HepG2 (cell line): ENCODE measurements at regions not wholly inside any gene's neighbourhood (a gene's known extent, or its start where the extent isn't known, plus 50 kb on each side); places are given as distances from the start of the nearest gene placed in this dataset.

ENCODE experiments used
- ASH2L ChIP-seq: fragments of 300-600, 200-600 bp; sonication (generic); IDR thresholded peaks from 2 replicates; pipeline ENCODE4 v1.7.0; 2017; ENCODE audit warnings: low read depth, mild to moderate bottlenecking, moderate library complexity, mixed read lengths, low read length; ENCODE audit not compliant: insufficient read length
- ZNF207 ChIP-seq: fragments of 450-650 bp; IDR thresholded peaks from 2 replicates; pipeline ENCODE4 v1.6.1; 2016; ENCODE audit warnings: antibody characterized with exemption, borderline replicate concordance
- ZNF577 ChIP-seq: sonication (generic); formaldehyde crosslinking; IDR thresholded peaks from 2 replicates; pipeline ENCODE4 v1.4.0; 2020; ENCODE audit warnings: mild to moderate bottlenecking, low read depth, missing genetic modification reagents, borderline replicate concordance
- TF ChIP-seq, protein P1 (sequence below): sonication (generic); formaldehyde crosslinking; IDR thresholded peaks from 2 replicates; pipeline ENCODE4; 2020; ENCODE audit warnings: missing genetic modification reagents, mild to moderate bottlenecking, borderline replicate concordance
- TF ChIP-seq, protein P2 (sequence below): sonication (generic); formaldehyde crosslinking; IDR thresholded peaks from 2 replicates; pipeline ENCODE4 v1.5.1; 2020; ENCODE audit warnings: mild to moderate bottlenecking, missing genetic modification reagents
- TF ChIP-seq, protein P3 (sequence below): sonication (generic); formaldehyde crosslinking; IDR thresholded peaks from 2 replicates; pipeline ENCODE4 v1.8.0; 2022; ENCODE audit warnings: missing genetic modification reagents, mild to moderate bottlenecking, inconsistent platforms, borderline replicate concordance

- no peak for TF ChIP-seq ZNF207
- TF ChIP-seq, protein P1, sequence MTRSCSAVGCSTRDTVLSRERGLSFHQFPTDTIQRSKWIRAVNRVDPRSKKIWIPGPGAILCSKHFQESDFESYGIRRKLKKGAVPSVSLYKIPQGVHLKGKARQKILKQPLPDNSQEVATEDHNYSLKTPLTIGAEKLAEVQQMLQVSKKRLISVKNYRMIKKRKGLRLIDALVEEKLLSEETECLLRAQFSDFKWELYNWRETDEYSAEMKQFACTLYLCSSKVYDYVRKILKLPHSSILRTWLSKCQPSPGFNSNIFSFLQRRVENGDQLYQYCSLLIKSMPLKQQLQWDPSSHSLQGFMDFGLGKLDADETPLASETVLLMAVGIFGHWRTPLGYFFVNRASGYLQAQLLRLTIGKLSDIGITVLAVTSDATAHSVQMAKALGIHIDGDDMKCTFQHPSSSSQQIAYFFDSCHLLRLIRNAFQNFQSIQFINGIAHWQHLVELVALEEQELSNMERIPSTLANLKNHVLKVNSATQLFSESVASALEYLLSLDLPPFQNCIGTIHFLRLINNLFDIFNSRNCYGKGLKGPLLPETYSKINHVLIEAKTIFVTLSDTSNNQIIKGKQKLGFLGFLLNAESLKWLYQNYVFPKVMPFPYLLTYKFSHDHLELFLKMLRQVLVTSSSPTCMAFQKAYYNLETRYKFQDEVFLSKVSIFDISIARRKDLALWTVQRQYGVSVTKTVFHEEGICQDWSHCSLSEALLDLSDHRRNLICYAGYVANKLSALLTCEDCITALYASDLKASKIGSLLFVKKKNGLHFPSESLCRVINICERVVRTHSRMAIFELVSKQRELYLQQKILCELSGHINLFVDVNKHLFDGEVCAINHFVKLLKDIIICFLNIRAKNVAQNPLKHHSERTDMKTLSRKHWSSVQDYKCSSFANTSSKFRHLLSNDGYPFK (CRISPR knock-in tag) = no peak
- TF ChIP-seq, protein P2, sequence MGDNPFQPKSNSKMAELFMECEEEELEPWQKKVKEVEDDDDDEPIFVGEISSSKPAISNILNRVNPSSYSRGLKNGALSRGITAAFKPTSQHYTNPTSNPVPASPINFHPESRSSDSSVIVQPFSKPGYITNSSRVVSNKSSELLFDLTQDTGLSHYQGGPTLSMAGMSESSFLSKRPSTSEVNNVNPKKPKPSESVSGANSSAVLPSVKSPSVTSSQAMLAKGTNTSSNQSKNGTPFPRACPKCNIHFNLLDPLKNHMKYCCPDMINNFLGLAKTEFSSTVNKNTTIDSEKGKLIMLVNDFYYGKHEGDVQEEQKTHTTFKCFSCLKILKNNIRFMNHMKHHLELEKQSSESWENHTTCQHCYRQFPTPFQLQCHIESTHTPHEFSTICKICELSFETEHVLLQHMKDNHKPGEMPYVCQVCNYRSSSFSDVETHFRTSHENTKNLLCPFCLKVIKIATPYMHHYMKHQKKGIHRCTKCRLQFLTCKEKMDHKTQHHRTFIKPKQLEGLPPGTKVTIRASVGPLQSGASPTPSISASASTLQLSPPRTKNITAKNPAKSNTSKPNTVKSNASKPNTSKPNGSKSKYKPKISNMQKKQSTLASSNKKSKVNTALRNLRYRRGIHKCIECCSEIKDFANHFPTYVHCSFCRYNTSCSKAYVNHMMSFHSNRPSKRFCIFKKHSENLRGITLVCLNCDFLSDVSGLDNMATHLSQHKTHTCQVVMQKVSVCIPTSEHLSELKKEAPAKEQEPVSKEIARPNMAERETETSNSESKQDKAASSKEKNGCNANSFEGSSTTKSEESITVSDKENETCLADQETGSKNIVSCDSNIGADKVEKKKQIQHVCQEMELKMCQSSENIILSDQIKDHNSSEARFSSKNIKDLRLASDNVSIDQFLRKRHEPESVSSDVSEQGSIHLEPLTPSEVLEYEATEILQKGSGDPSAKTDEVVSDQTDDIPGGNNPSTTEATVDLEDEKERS (CRISPR knock-in tag) = no peak
- TF ChIP-seq, protein P3, sequence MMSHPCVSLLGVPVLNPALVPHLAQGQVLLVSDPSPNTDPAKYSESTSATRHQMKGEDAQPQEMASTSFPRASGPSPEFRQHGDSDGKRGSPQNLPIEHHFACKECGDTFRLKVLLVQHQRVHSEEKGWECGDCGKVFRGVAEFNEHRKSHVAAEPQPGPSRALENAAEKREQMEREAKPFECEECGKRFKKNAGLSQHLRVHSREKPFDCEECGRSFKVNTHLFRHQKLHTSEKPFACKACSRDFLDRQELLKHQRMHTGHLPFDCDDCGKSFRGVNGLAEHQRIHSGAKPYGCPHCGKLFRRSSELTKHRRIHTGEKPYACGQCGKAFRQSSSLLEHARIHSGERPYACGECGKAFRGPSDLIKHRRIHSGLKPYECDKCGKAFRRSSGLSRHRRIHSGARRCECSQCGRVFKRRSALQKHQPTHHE = no peak
- no peak for TF ChIP-seq ASH2L
- TF ChIP-seq ZNF577 (CRISPR knock-in tag) = no peak
These were observed 772.5 kb upstream of the SLITRK1 start (continued) for GRCh38 chr13:84654654-84655275.
